ENCODE measurements at regions not wholly inside any gene's neighbourhood (a gene's known extent, or its start where the extent isn't known, plus 50 kb on each side); places are given as distances from the start of the nearest gene placed in this dataset.

DNA sequence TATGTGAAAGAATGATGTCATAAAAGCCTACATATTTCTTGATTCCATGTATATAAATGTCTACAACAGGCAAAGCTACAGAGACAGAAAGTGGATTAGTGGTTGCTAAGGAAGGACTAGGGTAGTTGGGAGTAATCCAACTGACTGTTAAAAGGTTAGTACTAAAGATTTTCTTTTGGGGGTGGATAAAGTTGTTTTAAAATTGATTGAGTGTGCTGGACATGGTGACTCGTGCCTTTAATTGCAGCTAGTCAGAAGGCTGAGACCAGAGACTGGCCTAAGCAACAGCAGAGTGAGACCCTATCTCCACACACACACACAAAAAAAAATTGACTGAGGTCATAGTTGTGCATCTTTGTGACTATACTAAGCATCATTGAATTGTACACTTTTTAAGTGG, 234.3 kb downstream of the C12orf50 start:
- Mint-ChIP-seq H3K36me3 (ENCODE audit: low read depth) (no peaks in the 10 kb centered on the region), H3K9me3 (no peaks in the 10 kb centered on the region), H3K4me3 (no peak overlapping the region), H3K27ac (no peak overlapping the region), H3K27me3 (no peaks in the 10 kb centered on the region), H3K4me1 (ENCODE audit: low read depth) (no peaks in the 10 kb centered on the region)
- intact Hi-C loops (cut with micrococcal nuclease): no loop called here

DNA sequence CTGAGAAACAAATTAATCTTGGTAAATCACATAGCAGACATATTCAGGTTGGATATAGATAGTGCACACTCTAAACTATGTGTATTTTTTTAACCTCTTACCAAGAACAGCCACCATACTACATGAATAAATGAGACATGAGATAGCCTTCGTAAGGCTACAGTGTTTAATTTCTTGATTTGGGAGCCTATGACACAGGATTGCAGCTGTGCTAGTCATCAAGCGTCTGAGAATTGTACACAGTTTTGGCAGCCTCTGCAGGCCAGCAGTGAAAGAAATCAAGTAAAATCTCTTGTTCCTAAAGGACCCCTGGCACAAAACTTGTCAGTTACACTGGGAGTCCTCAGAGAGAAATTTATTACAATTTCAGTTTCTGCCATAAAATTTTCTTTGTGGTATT, 236.1 kb downstream of the C12orf50 start:
- intact Hi-C loops (cut with micrococcal nuclease): no loop called here
- no peaks in the 10 kb centered on the region for H3K36me3 Mint-ChIP-seq (ENCODE audit: low read depth)
- no peaks in the 10 kb centered on the region for H3K9me3 Mint-ChIP-seq
- no peaks in the 10 kb centered on the region for H3K27me3 Mint-ChIP-seq
- H3K27ac Mint-ChIP-seq: no peak overlapping the region
- no peaks in the 10 kb centered on the region for H3K4me1 Mint-ChIP-seq (ENCODE audit: low read depth)
- no peak overlapping the region for H3K4me3 Mint-ChIP-seq

DNA sequence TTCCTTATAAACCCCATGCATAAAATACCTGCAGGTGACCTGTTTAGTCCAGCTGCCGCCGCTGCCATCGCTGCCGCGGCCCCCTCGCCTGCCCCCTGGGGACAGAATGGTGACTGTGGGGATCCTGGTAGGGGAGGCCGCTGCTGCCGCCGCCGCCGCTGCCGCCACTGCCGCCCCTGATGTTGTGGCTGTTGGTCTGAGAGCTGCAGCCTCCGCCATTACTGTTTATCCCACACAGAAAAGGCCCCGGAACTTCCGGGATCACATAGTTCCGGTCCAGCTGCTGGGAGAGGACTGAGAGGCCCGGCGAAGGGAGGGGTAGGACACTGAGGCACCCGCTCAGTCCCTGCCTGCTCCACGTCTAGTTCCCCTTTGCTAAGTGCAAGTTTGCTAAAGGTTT, 244.9 kb downstream of the C12orf50 start:
- Mint-ChIP-seq H3K9me3 (peaks cover 13% of the 10 kb centered on the region), H3K27ac (no peak overlapping the region), H3K4me1 (ENCODE audit: low read depth) (no peaks in the 10 kb centered on the region), H3K36me3 (ENCODE audit: low read depth) (no peaks in the 10 kb centered on the region), H3K27me3 (no peaks in the 10 kb centered on the region), H3K4me3 (no peak overlapping the region)
- intact Hi-C loops (cut with micrococcal nuclease): no loop called here

DNA sequence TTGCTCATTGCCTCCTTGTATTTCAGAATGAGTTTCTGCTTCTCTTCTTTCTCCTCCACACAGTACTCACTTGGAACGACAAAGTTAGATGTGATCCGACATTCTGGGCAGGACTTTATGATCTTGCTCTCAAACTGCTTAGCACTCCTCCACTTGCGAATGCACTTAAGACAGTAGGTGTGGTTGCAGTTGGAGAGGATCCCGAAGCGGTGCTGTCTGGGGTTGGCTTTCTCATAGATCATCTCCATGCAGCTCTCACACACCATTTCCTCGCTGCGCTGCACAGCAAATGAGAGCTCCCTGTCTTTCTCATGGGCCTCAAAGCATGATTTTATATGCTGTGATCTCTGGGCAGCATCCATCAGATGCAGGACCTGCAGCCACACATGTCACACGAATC, 245.7 kb downstream of the C12orf50 start:
- peaks cover 13% of the 10 kb centered on the region for H3K9me3 Mint-ChIP-seq
- intact Hi-C loops (cut with micrococcal nuclease): no loop called here
- no peak overlapping the region for H3K4me3 Mint-ChIP-seq
- no peak overlapping the region for H3K27ac Mint-ChIP-seq
- H3K36me3 Mint-ChIP-seq (ENCODE audit: low read depth): no peaks in the 10 kb centered on the region
- no peaks in the 10 kb centered on the region for H3K27me3 Mint-ChIP-seq
- no peaks in the 10 kb centered on the region for H3K4me1 Mint-ChIP-seq (ENCODE audit: low read depth)

DNA sequence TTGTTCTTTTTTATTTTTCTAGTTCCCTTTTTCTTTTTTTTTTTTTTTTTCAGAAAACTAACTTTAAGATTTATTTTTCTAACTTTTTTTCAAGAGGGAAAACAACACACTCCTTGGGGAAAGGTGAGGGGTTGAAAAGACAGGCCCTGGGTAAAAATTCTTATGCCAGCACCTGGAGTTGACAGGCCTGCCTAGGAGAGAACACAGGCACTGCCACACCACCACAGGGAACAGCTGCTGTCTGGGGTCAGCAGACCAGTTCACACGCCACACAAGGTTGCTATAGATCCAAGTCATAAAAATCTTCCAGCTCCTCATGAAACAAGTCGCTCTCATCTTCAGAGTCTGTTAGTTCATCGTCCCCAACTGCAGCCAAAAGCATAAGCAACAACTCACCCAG, 246.4 kb downstream of the C12orf50 start:
- Mint-ChIP-seq H3K4me3 (no peak overlapping the region), H3K9me3 (peaks cover 13% of the 10 kb centered on the region), H3K27me3 (no peaks in the 10 kb centered on the region), H3K36me3 (ENCODE audit: low read depth) (no peaks in the 10 kb centered on the region), H3K4me1 (ENCODE audit: low read depth) (no peaks in the 10 kb centered on the region), H3K27ac (no peak overlapping the region)
- intact Hi-C loops (cut with micrococcal nuclease): no loop called here

DNA sequence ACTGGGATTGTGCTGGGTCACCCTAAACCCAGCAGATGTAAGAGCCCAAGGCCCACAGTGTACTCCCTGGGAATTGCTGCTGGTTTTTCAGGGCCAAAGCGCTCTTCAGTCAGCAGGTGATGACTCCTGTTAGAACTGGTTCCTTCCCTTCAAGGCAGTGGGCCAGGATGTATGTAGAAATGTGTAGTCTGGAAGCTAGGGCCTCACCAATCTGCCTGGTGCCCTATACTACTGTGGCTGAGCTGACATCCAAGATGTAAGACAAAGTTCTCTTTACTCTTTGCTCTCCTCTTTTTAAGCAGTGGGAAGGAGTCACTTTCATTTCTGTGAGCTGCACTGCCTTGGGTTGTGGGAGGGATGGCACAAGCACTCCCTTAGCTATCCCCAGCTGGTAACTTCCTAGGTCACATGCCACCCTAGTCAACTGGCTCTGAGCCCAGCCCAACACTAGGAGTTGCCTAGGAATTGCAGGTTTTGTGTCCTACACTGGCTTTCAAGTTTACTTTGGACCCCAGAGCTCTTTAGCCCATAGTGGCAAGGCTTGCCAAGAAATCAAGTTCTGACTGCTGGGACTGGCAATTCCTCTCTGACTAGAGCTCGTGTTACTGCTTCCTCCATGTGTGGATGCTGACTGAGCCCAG, 249.2 kb downstream of the C12orf50 start:
- peaks cover 15% of the 10 kb centered on the region for H3K9me3 Mint-ChIP-seq
- H3K4me3 Mint-ChIP-seq: no peak overlapping the region
- no peaks in the 10 kb centered on the region for H3K4me1 Mint-ChIP-seq (ENCODE audit: low read depth)
- H3K36me3 Mint-ChIP-seq (ENCODE audit: low read depth): no peaks in the 10 kb centered on the region
- no peaks in the 10 kb centered on the region for H3K27me3 Mint-ChIP-seq
- intact Hi-C loops (cut with micrococcal nuclease): no loop called here
- no peak overlapping the region for H3K27ac Mint-ChIP-seq

DNA sequence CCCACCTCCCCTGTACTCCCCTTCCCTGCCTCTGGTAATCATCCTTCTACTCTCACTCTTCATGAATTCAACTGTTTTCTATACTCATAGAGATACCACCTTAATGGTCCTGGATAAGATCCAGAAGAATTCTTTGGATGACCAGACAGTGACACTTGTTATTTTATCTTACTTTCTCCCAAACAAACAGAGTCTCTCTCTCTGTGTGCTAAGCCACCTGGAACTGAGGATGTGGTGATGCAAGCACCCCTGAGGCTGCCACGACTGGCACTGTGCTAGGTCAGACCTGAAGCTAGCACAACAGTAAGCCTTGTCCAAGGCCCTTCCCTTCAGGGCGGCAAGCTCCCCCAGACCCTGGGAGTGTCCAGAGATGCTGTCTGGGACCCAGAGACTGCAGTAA, 250.2 kb downstream of the C12orf50 start:
- Mint-ChIP-seq H3K4me3 (no peak overlapping the region), H3K27ac (no peak overlapping the region), H3K27me3 (no peaks in the 10 kb centered on the region), H3K4me1 (ENCODE audit: low read depth) (no peaks in the 10 kb centered on the region), H3K36me3 (ENCODE audit: low read depth) (no peaks in the 10 kb centered on the region), H3K9me3 (peaks cover 23% of the 10 kb centered on the region)
- intact Hi-C loops (cut with micrococcal nuclease): no loop called here

DNA sequence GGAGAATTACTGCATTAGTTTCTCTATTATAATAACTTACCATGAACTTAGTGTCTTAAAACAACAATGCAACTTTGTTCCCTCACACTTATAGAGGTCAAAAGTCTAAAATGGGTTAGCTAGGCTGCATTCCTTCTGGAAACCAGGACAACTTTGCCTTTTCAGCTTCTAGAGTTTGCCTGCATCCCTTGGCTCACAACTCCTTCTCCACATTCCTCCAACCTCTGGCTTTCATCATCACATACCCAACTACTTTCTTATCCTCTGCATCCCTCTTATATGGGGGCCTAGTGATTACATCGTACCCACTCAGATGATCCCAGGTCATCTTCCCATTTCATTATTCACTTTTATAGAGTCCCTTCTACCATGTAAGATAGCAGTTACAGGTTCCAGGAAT, 251.1 kb downstream of the C12orf50 start:
- no peak overlapping the region for H3K27ac Mint-ChIP-seq
- peaks cover 19% of the 10 kb centered on the region for H3K9me3 Mint-ChIP-seq
- intact Hi-C loops (cut with micrococcal nuclease): no loop called here
- no peaks in the 10 kb centered on the region for H3K27me3 Mint-ChIP-seq
- no peaks in the 10 kb centered on the region for H3K36me3 Mint-ChIP-seq (ENCODE audit: low read depth)
- H3K4me3 Mint-ChIP-seq: no peak overlapping the region
- H3K4me1 Mint-ChIP-seq (ENCODE audit: low read depth): no peaks in the 10 kb centered on the region

DNA sequence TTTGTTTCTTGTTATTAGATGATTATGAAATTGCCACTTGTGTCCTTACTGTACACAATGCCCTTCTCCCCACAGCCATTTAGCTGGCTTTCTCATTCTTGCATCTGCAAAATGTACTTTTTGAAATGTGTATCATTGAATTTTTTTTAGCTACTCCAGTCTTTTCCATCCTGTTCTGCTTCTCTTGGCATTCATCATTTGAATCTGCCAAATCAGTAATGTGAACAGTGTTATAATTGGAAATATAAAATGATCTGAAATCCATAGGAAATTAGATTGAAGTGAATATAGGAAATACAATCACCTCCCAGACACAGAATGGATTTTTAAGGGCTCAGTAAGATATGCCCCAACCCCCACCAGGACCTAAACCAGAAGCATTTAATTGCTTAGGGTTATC, 253.4 kb downstream of the C12orf50 start:
- intact Hi-C loops (cut with micrococcal nuclease): no loop called here
- Mint-ChIP-seq H3K9me3 (peaks cover 17% of the 10 kb centered on the region), H3K27me3 (no peaks in the 10 kb centered on the region), H3K36me3 (ENCODE audit: low read depth) (no peaks in the 10 kb centered on the region), H3K4me1 (ENCODE audit: low read depth) (no peaks in the 10 kb centered on the region), H3K4me3 (no peak overlapping the region), H3K27ac (no peak overlapping the region)

DNA sequence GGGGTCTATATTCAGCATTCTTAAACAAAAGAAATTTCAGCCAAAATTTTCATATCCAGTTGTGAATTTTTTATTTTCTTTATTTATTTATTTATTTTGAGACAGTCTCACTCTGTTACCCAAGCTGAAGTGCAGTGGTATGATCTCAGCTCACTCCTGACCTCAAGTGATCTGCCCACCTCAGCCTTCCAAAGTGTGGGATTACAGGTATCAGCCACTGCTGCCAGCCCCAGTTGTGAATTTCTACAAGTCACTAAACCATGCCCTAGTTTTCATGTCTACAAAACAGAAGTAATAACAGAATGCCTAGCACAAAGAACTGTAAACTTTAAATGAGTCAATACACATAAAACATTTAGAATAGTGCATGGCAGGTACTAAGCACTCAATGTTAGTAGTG, 254.2 kb downstream of the C12orf50 start:
- no peak overlapping the region for H3K4me3 Mint-ChIP-seq
- no peak overlapping the region for H3K27ac Mint-ChIP-seq
- no peaks in the 10 kb centered on the region for H3K36me3 Mint-ChIP-seq (ENCODE audit: low read depth)
- no peaks in the 10 kb centered on the region for H3K27me3 Mint-ChIP-seq
- H3K9me3 Mint-ChIP-seq: peaks cover 17% of the 10 kb centered on the region
- no peaks in the 10 kb centered on the region for H3K4me1 Mint-ChIP-seq (ENCODE audit: low read depth)
- intact Hi-C loops (cut with micrococcal nuclease): no loop called here

DNA sequence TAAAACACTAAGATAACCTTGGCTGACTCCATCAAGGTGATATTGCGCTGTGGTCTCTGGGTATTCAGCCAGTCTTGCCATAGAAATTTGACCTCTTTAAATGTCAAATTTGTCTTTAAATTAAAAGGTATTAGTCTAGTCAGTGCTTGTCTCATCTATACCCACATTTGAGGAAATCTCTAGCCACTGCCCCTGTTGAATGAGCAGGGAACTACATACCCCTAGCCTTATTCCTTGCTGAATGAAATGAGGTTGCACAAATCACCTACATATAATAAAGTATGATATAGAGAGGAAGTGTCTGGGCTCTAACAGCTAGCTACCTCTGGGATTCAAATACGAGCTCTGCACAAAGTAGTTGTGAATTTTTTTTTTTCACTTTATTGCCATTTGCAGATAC, 256.8 kb downstream of the C12orf50 start:
- Mint-ChIP-seq H3K27me3 (no peaks in the 10 kb centered on the region), H3K9me3 (peaks cover 17% of the 10 kb centered on the region), H3K36me3 (ENCODE audit: low read depth) (no peaks in the 10 kb centered on the region), H3K27ac (no peak overlapping the region), H3K4me3 (no peak overlapping the region), H3K4me1 (ENCODE audit: low read depth) (no peaks in the 10 kb centered on the region)
- intact Hi-C loops (cut with micrococcal nuclease): no loop called here

DNA sequence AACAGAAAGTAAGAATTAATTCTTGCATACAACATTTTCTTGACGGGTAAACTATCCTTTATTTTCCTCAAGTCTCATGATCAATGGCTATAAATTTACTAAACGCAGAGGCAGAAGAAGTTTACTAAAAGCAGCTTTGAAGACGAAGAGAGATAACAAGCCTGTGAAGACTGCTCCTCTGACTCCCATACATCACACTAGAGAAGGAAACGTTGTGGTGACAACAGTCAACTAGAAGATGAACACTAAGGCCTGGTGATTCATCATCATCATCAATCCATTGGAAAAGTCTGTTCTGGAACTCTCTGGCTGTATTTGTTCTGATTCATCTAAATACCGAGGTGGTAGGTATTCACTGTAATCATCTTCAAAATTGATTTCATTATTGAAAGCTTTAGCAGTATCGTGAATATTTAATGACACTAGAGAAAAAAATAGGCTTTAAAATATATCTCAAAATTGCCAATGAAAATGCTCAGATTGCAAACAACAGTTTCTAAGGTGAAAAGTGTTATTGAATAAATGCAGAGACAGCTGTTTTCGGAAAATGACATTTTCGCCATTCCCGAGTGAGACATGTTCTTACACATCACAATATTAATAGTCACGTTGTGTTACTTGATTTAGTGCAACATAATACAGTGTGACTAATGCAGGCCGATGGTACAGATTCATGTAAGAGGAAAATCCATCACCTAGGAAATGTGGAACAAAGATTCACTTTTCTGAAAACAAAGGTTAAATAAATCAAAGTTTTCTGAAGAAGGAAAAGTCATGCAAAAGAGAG, 260.5 kb downstream of the C12orf50 start:
- no peaks in the 10 kb centered on the region for H3K27me3 Mint-ChIP-seq
- intact Hi-C loops (cut with micrococcal nuclease): no loop called here
- H3K4me1 Mint-ChIP-seq (ENCODE audit: low read depth): no peaks in the 10 kb centered on the region
- no peak overlapping the region for H3K27ac Mint-ChIP-seq
- H3K4me3 Mint-ChIP-seq: no peak overlapping the region
- no peaks in the 10 kb centered on the region for H3K36me3 Mint-ChIP-seq (ENCODE audit: low read depth)
- H3K9me3 Mint-ChIP-seq: peaks cover 3% of the 10 kb centered on the region

DNA sequence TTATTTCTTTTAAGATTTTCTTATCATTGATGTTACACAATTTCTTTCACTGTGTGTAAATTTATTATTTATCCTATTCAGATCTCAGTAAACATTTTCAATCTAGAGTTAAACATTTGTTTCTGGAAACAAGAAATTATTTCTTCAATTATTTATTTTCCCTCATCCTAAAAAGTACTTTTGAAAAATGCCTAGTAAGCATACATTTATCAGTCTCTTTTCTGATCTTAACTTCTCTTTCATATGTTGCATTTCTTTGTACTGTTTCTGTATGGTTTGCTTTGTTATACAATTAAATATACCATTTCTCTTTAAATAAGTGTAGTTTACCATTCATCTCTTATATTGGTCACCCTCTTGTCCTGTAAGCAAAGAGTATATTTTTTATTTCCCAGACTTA, 263.2 kb downstream of the C12orf50 start:
- Mint-ChIP-seq H3K27ac (no peak overlapping the region), H3K4me3 (no peak overlapping the region), H3K4me1 (ENCODE audit: low read depth) (no peaks in the 10 kb centered on the region), H3K36me3 (ENCODE audit: low read depth) (no peaks in the 10 kb centered on the region), H3K9me3 (no peaks in the 10 kb centered on the region), H3K27me3 (no peaks in the 10 kb centered on the region)
- intact Hi-C loops (cut with micrococcal nuclease): no loop called here

DNA sequence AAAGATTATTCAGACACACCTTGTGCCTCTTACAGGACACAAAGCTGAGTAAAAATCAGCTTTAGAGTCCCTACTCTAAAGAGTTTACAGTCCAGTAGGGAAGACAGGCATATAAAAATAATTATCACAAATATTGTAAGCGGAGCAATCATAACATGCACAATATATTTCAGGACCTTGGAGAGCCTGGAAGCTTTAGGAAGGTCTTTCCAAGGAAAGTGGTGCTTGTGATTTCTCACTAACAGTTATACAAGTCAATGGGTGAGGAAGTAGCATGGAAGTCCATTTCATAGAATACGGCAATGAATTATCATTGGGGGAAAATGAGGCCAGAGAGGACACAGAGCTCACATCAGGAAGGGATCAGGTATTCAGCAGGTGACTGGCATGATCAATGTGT, 268.3 kb downstream of the C12orf50 start:
- intact Hi-C loops (cut with micrococcal nuclease): no loop called here
- no peaks in the 10 kb centered on the region for H3K27me3 Mint-ChIP-seq
- no peaks in the 10 kb centered on the region for H3K4me1 Mint-ChIP-seq (ENCODE audit: low read depth)
- H3K9me3 Mint-ChIP-seq: no peaks in the 10 kb centered on the region
- H3K27ac Mint-ChIP-seq: no peak overlapping the region
- H3K36me3 Mint-ChIP-seq (ENCODE audit: low read depth): no peaks in the 10 kb centered on the region
- H3K4me3 Mint-ChIP-seq: no peak overlapping the region

DNA sequence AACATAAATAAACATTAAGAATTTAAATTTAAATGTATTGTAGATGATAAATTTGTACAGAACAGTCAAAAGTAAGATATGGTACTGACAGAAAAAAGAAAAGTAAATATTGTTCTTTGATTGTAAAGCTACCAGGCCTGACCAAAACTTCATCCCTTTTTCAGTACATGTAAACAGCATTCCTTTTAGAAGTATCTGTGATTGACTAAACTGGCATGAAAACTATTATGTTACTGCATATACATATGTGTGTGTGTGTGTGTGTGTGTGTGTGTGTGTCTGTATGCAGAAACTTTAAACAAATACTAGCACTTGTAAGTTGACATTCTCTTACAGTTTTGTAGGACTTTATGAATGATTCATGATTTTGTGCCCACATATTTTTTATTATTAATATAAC, 270.9 kb downstream of the C12orf50 start:
- Mint-ChIP-seq H3K27me3 (no peaks in the 10 kb centered on the region), H3K4me3 (no peak overlapping the region), H3K9me3 (no peaks in the 10 kb centered on the region), H3K4me1 (ENCODE audit: low read depth) (no peaks in the 10 kb centered on the region), H3K27ac (no peak overlapping the region), H3K36me3 (ENCODE audit: low read depth) (no peaks in the 10 kb centered on the region)
- intact Hi-C loops (cut with micrococcal nuclease): no loop called here

Data from dendritic cell treated with granulocyte-macrophage colony-stimulating factor and Interleukin-4, amounts not matched to agents 40 ng/mL and 50 ng/mL, for 4 days (primary cell).